ENCODE measurements at regions not wholly inside any gene's neighbourhood (a gene's known extent, or its start where the extent isn't known, plus 50 kb on each side); places are given as distances from the start of the nearest gene placed in this dataset.
A peak's percentile ranks its signal among the peaks of the same experiment; 100 is the strongest.

DNA sequence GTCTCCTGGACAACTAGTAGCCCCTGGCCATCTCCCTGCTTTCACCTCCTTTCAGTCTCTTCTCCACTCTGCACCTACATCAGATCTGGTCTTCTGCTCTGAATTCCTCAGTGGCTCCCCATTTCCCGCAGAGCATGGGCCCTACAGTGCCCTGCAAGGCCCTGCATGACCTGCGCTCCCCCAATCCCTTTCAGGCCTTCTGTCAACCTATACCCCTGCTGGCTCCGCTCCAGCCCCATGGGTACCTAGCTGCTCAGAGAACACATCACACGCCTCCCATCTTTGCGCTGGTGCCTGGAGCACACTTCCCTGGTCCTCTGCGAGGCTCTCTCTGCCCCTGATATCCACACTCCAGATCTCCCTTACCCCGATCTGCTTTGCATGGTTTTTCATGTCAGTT, 145.2 kb downstream of the KATNIP start (continued):
- TF ChIP-seq EGR1 (IDR thresholded peaks at IDR 0.05; ENCODE audit: low read depth) = no peak
- TF ChIP-seq CEBPB (IDR thresholded peaks at IDR 0.05; ENCODE audit: low read depth) = no peak
- no peak for TF ChIP-seq CBX3 (IDR thresholded peaks at IDR 0.05; ENCODE audit: low read depth)
- no peak for TF ChIP-seq POLR2A (IDR thresholded peaks at IDR 0.05; ENCODE audit: borderline replicate concordance, extremely low read depth, insufficient read depth, insufficient read length)
- TF ChIP-seq ZNF274 (IDR thresholded peaks at IDR 0.05; ENCODE audit: low read depth, low read length) = no peak
- TF ChIP-seq POLR2AphosphoS5 (IDR thresholded peaks at IDR 0.05; ENCODE audit: low read depth, low read length) = no peak
- no peak for TF ChIP-seq EZH2 (IDR thresholded peaks at IDR 0.05)
- no peak for TF ChIP-seq YY1 (IDR thresholded peaks at IDR 0.05; ENCODE audit: extremely low read depth, insufficient replicate concordance, low read depth, low read length)
- TF ChIP-seq, protein P1, sequence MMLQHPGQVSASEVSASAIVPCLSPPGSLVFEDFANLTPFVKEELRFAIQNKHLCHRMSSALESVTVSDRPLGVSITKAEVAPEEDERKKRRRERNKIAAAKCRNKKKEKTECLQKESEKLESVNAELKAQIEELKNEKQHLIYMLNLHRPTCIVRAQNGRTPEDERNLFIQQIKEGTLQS (IDR thresholded peaks at IDR 0.05) = no peak

DNA sequence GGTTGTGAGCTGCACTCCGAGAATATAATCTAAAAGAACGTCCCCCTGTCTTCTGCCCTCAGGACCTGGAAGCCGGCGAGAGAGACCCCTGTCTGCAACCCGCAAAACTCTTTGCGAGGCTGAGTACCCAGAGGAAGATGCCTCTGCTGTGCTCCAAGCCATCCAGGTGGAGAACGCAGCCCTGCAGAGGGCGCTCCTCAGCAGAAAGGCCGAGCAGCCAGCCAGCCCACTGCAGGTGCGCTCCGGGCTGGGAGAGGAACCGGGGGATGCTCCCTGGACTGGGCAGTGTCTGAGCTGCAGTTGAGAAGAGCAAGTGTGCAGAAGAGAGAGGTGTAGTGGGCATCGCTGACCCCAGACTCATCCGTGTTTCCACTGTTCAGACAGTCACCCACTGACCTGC, 148.3 kb downstream of the KATNIP start:
- Histone ChIP-seq H3K79me2 (ENCODE audit: insufficient read depth, low read length) (no peaks in the 10 kb centered on the region), H4K20me1 (ENCODE audit: insufficient read depth) (no peaks in the 10 kb centered on the region), H3K27me3 (ENCODE audit: insufficient read depth, low read length) (no peaks in the 10 kb centered on the region), H2AFZ (ENCODE audit: low read depth, low read length, poor library complexity, severe bottlenecking) (no peak overlapping the region), H3K4me1 (ENCODE audit: control insufficient read depth in 1 of 2, insufficient read depth in 2 of 2, low read length in 2 of 2) (no peaks in the 10 kb centered on the region), H3K27ac (ENCODE audit: low read depth, low read length) (no peak overlapping the region), H3K9ac (ENCODE audit: low read length) (no peak overlapping the region), H3K9me3 (ENCODE audit: control insufficient read depth in 1 of 2, insufficient read depth in 1 of 2, low read depth in 1 of 2, low read length in 2 of 2) (no peaks in the 10 kb centered on the region), H3K36me3 (ENCODE audit: control insufficient read depth in 1 of 2, insufficient read depth in 2 of 2, low read length in 2 of 2) (no peaks in the 10 kb centered on the region), H3K4me2 (ENCODE audit: low read length) (no peak overlapping the region), H3K9me2 (ENCODE audit: insufficient read depth) (no peaks in the 10 kb centered on the region), H3K4me3 (replicated peaks in 1 of 2; ENCODE audit: low read depth in 1 of 2, low read length in 2 of 2) (no peak overlapping the region)
- ChIA-PET POLR2A (no interaction called here), CTCF (interaction anchor here (0.8 to 2.1 kb wide), 5 partner anchors 8 to 169 kb away, joined by 3 to 7 read pairs (median 4); no protein-coding TSS in a partner anchor), RAD21 (ENCODE audit: low non-redundant PET in 1 of 2, low total read pairs in 2 of 2, uncharacterized antibody in 2 of 2, unreplicated experiment in 2 of 2) (no interaction called here)
- DNase-seq (ENCODE audit: low read depth, low spot score) (no peak), ATAC-seq (peak; percentile 83)
- intact Hi-C loops (cut with micrococcal nuclease) = loop anchor here (2.0 kb wide), 1 partner anchor 373 kb away; no protein-coding TSS in a partner anchor
- no TSS peak for BruUV-seq (replicated peaks)
- TF ChIP-seq, protein P2, sequence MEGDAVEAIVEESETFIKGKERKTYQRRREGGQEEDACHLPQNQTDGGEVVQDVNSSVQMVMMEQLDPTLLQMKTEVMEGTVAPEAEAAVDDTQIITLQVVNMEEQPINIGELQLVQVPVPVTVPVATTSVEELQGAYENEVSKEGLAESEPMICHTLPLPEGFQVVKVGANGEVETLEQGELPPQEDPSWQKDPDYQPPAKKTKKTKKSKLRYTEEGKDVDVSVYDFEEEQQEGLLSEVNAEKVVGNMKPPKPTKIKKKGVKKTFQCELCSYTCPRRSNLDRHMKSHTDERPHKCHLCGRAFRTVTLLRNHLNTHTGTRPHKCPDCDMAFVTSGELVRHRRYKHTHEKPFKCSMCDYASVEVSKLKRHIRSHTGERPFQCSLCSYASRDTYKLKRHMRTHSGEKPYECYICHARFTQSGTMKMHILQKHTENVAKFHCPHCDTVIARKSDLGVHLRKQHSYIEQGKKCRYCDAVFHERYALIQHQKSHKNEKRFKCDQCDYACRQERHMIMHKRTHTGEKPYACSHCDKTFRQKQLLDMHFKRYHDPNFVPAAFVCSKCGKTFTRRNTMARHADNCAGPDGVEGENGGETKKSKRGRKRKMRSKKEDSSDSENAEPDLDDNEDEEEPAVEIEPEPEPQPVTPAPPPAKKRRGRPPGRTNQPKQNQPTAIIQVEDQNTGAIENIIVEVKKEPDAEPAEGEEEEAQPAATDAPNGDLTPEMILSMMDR (IDR thresholded peaks at IDR 0.05 in 2 of 3, conservative IDR thresholded peaks at IDR 0.05 in 1 of 3; ENCODE audit: borderline replicate concordance in 1 of 3, insufficient read depth in 1 of 3, low read depth in 2 of 3, low read length in 2 of 3) = peak; percentile 44 to 75 (median 63); a peak in 5 of 6 replicates
- TF ChIP-seq RAD21 (IDR thresholded peaks at IDR 0.05; ENCODE audit: low read depth) = peak; percentile 51
- no peak for TF ChIP-seq ELF1 (IDR thresholded peaks at IDR 0.05; ENCODE audit: borderline replicate concordance, low read depth)
- no peak for TF ChIP-seq POLR2A (IDR thresholded peaks at IDR 0.05; ENCODE audit: borderline replicate concordance, extremely low read depth, insufficient read depth, insufficient read length)
